Suprapubic skin (tissue), 3 donors: ENCODE measurements at regions not wholly inside any gene's neighbourhood (a gene's known extent, or its start where the extent isn't known, plus 50 kb on each side); places are given as distances from the start of the nearest gene placed in this dataset.

Experiments
- EP300 ChIP-seq: sonication (generic); formaldehyde crosslinking; IDR thresholded peaks from one replicate; pipeline ENCODE4 v1.6.1; 2017; ENCODE audit warnings: antibody characterized with exemption
- TF ChIP-seq, protein P1 (sequence below), 2 donors: fragments of 200-600 bp in 1 of 2; fragments of 450-650 bp in 1 of 2; sonication (generic) in 1 of 2; IDR thresholded peaks; one replicate each; pipeline ENCODE4 v1.5.1; 2016 to 2019; ENCODE audit warnings: antibody characterized with exemption in 2 of 2, mild to moderate bottlenecking in 1 of 2, moderate library complexity in 1 of 2

DNA sequence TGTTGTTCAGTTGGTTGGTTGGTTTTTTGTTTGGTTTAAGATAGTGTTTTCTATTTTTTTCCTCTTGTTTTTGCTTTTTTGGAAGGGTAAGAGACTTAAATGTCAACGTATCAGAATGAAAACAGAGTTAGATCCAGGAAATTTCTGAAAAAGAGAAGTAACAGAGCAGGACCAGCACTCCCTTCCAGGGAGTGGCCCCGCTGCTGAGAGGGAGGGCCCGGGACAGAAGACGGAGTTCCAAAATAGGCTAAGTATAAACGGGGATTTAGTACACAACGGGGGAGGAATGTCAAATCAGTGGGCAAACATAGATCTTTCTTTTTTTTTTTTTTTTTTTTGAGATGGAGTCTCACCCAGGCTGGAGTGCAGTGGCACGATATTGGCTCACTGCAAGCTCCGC is 92.7 kb upstream of the RUFY1 start:
- TF ChIP-seq, protein P1, sequence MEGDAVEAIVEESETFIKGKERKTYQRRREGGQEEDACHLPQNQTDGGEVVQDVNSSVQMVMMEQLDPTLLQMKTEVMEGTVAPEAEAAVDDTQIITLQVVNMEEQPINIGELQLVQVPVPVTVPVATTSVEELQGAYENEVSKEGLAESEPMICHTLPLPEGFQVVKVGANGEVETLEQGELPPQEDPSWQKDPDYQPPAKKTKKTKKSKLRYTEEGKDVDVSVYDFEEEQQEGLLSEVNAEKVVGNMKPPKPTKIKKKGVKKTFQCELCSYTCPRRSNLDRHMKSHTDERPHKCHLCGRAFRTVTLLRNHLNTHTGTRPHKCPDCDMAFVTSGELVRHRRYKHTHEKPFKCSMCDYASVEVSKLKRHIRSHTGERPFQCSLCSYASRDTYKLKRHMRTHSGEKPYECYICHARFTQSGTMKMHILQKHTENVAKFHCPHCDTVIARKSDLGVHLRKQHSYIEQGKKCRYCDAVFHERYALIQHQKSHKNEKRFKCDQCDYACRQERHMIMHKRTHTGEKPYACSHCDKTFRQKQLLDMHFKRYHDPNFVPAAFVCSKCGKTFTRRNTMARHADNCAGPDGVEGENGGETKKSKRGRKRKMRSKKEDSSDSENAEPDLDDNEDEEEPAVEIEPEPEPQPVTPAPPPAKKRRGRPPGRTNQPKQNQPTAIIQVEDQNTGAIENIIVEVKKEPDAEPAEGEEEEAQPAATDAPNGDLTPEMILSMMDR (IDR thresholded peaks at IDR 0.05), result no peak
- TF ChIP-seq EP300, result no peak
